CD4-positive, alpha-beta T cell (primary cell): ENCODE measurements at regions not wholly inside any gene's neighbourhood (a gene's known extent, or its start where the extent isn't known, plus 50 kb on each side); places are given as distances from the start of the nearest gene placed in this dataset.

ENCODE experiments used
- ATAC-seq: fragments of 200-7000 bp; cut with Tn5 transposase; one replicate; pipeline ENCODE4 v1.10.0; 2022; ENCODE audit warnings: mild to moderate bottlenecking; ENCODE audit not compliant: poor library complexity
- CTCF ChIA-PET: fragments of 350-600 bp; sonication (Branson Sonifier 250); formaldehyde crosslinking; loops from one replicate; lab custom pipeline; 2021; ENCODE audit warnings: antibody characterized with exemption, inconsistent platforms; lab: Charles Lee
- POLR2A ChIA-PET: fragments of 350-600 bp; sonication (Branson Sonifier 250); formaldehyde crosslinking; loops from one replicate; lab custom pipeline; 2021; ENCODE audit warnings: antibody characterized with exemption, inconsistent platforms; lab: Charles Lee
- DNase-seq, 14 experiments: peaks; one replicate each; pipeline ENCODE4 v3.0.0-alpha.2; 2013 to 2020; ENCODE audit warnings: mixed read lengths in 2 of 14
- H3K27ac ChIP-seq, 2 donors: one replicate each; pipeline versions ENCODE4 v1.5.1 to v1.7.0; 2013; ENCODE audit warnings: low read length in 2 of 2, low read depth in 1 of 2, mild to moderate bottlenecking in 1 of 2
- H3K27me3 ChIP-seq, 2 experiments: 1 replicate in 1 of 2; 2 replicates in 1 of 2; pipeline versions ENCODE4 v1.6.1 to v1.7.0; 2013; ENCODE audit warnings: low read length in 2 of 2, control low read depth in 1 of 2, mild to moderate bottlenecking in 1 of 2, moderate library complexity in 1 of 2; ENCODE audit not compliant: insufficient read depth in 2 of 2, control insufficient read depth in 1 of 2
- H3K36me3 ChIP-seq: one replicate; pipeline ENCODE4 v1.6.1; 2013; ENCODE audit warnings: low read length, control low read depth; ENCODE audit not compliant: insufficient read depth
- H3K4me1 ChIP-seq: one replicate; pipeline ENCODE4 v1.6.1; 2013; ENCODE audit warnings: low read length, control low read depth; ENCODE audit not compliant: insufficient read depth
- H3K4me3 ChIP-seq: one replicate; pipeline ENCODE4 v1.5.1; 2013; ENCODE audit warnings: mild to moderate bottlenecking, low read length, moderate library complexity
- H3K9me3 ChIP-seq, 2 experiments: 1 replicate in 1 of 2; 2 replicates in 1 of 2; pipeline versions ENCODE4 v1.6.1 to v1.7.0; 2013; ENCODE audit warnings: low read length in 2 of 2, mild to moderate bottlenecking in 2 of 2, control low read depth in 1 of 2, moderate library complexity in 1 of 2; ENCODE audit not compliant: control insufficient read depth in 1 of 2, insufficient read depth in 1 of 2
- H3K27ac Mint-ChIP-seq: one replicate; pipeline ENCODE4 v1.8.0; 2020; ENCODE audit warnings: mixed read lengths
- H3K27me3 Mint-ChIP-seq: one replicate; pipeline ENCODE4 v1.8.0; 2021; ENCODE audit warnings: mixed read lengths
- H3K36me3 Mint-ChIP-seq: one replicate; pipeline ENCODE4 v1.8.0; 2021; ENCODE audit warnings: low read depth, mixed read lengths
- H3K4me1 Mint-ChIP-seq: one replicate; pipeline ENCODE4 v1.8.0; 2021; ENCODE audit warnings: low read depth, mixed read lengths
- H3K4me3 Mint-ChIP-seq: one replicate; pipeline ENCODE4 v1.8.0; 2020; ENCODE audit warnings: mild to moderate bottlenecking, mixed read lengths
- H3K9me3 Mint-ChIP-seq: one replicate; pipeline ENCODE4 v1.8.0; 2020; ENCODE audit warnings: mixed read lengths
- intact Hi-C, 2 experiments: fragments of 100-400 bp; cut with DNase I in 1 of 2; cut with micrococcal nuclease in 1 of 2; formaldehyde crosslinking; loops; one replicate each; pipeline versions ENCODE4 v1.15.1 to v1.9.0; 2023 to 2025; cut with DNase I, micrococcal nuclease
- TF ChIP-seq, protein P1 (sequence below): fragments of 200-600 bp; IDR thresholded peaks from one replicate; pipeline ENCODE4 v1.8.0; 2022; ENCODE audit warnings: antibody characterized with exemption, mild to moderate bottlenecking

DNA sequence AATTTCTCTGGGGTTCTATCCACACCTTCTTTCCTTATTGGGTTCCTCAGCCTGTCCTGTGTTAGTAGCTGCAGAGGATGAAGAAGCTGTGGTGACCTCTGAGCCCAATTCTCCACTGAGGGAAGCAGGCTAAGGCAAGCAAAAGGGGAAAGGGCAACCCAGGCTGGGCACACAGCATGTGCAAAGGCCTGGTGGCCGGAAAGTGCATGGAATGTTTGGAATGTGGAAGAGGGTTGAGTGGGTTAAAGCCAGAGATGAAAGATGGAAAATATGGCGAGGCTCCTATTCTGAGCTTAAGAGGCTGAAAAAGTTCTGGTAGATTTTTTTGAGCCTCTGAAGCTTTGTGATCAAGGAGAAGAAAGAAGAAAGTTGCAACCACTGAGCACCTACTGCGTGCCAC, 247.1 kb downstream of the MIAT start:
- TF ChIP-seq, protein P1, sequence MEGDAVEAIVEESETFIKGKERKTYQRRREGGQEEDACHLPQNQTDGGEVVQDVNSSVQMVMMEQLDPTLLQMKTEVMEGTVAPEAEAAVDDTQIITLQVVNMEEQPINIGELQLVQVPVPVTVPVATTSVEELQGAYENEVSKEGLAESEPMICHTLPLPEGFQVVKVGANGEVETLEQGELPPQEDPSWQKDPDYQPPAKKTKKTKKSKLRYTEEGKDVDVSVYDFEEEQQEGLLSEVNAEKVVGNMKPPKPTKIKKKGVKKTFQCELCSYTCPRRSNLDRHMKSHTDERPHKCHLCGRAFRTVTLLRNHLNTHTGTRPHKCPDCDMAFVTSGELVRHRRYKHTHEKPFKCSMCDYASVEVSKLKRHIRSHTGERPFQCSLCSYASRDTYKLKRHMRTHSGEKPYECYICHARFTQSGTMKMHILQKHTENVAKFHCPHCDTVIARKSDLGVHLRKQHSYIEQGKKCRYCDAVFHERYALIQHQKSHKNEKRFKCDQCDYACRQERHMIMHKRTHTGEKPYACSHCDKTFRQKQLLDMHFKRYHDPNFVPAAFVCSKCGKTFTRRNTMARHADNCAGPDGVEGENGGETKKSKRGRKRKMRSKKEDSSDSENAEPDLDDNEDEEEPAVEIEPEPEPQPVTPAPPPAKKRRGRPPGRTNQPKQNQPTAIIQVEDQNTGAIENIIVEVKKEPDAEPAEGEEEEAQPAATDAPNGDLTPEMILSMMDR = no peak
- Mint-ChIP-seq H3K27ac (no peak overlapping the region), H3K4me1 (peaks cover 16% of the 10 kb centered on the region), H3K36me3 (peaks cover 10% of the 10 kb centered on the region), H3K27me3 (peaks cover 37% of the 10 kb centered on the region), H3K4me3 (no peak overlapping the region), H3K9me3 (no peaks in the 10 kb centered on the region)
- DNase-seq (no peak), ATAC-seq (no peak)
- POLR2A ChIA-PET = no interaction called here
- Histone ChIP-seq H3K36me3 (no peaks in the 10 kb centered on the region), H3K27me3 (peaks cover 7 to 19% of the 10 kb centered on the region in 2 experiments), H3K4me1 (peaks cover 18% of the 10 kb centered on the region), H3K9me3 (peaks cover 0 to 9% of the 10 kb centered on the region in 2 experiments), H3K4me3 (no peak overlapping the region), H3K27ac (no peak overlapping the region)
- intact Hi-C loops = no loop called here
- CTCF ChIA-PET = no interaction called here

DNA sequence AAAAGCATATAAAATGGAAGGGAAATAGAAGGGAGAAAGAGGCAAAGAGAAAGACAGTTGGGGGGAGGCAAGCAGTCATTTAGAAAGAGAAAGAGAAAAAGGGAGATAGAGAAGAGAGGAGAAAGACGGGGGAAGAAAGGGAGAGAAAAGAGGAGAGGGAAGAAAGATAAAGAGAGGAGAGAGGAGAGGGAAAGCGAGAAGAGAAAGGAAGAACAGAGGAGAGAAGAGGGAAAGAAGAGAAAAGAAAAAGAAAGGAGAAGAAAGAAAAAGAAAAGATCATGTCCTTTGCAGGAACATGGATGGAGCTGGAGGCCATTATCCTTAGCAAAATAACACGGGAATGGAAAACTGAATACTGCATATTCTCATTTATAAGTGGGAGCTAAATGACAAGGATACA, 247.7 kb downstream of the MIAT start:
- Mint-ChIP-seq H3K4me3 (no peak overlapping the region), H3K4me1 (peaks cover 16% of the 10 kb centered on the region), H3K9me3 (no peaks in the 10 kb centered on the region), H3K36me3 (peaks cover 10% of the 10 kb centered on the region), H3K27ac (no peak overlapping the region), H3K27me3 (peaks cover 35% of the 10 kb centered on the region)
- Histone ChIP-seq H3K4me3 (no peak overlapping the region), H3K36me3 (no peaks in the 10 kb centered on the region), H3K27me3 (peaks cover 5 to 18% of the 10 kb centered on the region in 2 experiments), H3K9me3 (peaks cover 0 to 9% of the 10 kb centered on the region in 2 experiments), H3K27ac (no peak overlapping the region), H3K4me1 (peaks cover 18% of the 10 kb centered on the region)
- ATAC-seq (no peak), DNase-seq (no peak)
- TF ChIP-seq, protein P1 = no peak
- ChIA-PET CTCF (no interaction called here), POLR2A (no interaction called here)
- intact Hi-C loops = no loop called here

DNA sequence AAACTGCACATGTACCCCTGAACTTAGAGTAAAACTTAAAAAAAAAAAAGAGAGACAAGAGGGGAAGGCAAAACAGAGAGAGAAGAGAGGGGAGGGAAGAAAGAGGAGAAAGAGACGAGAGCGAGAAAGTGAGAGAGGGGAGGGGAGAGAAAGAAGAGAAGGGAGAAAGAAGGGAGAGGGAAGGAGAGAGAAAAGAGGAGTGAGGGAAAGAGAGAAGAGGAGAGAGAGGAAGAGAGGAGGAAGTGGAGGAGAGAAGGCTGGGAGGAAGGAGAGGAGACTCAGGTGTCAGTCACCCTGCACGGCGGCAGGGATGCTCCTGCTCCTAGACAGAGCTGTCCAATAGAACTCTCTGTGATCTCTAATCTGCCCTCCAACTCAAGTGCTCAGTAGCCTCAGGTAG, 248.3 kb downstream of the MIAT start:
- TF ChIP-seq, protein P1 = no peak
- H3K4me1 ChIP-seq = peaks cover 18% of the 10 kb centered on the region
- no peaks in the 10 kb centered on the region for H3K36me3 ChIP-seq
- peaks cover 5 to 18% of the 10 kb centered on the region in 2 experiments for H3K27me3 ChIP-seq
- no peak overlapping the region for H3K4me3 Mint-ChIP-seq
- no peak overlapping the region for H3K4me3 ChIP-seq
- H3K9me3 ChIP-seq = peaks cover 0 to 9% of the 10 kb centered on the region in 2 experiments
- H3K36me3 Mint-ChIP-seq = peaks cover 10% of the 10 kb centered on the region
- no peak for DNase-seq
- ChIA-PET POLR2A (no interaction called here), CTCF (no interaction called here)
- no peaks in the 10 kb centered on the region for H3K9me3 Mint-ChIP-seq
- intact Hi-C loops = no loop called here
- peaks cover 16% of the 10 kb centered on the region for H3K4me1 Mint-ChIP-seq
- no peak overlapping the region for H3K27ac Mint-ChIP-seq
- H3K27ac ChIP-seq = no peak overlapping the region
- peaks cover 29% of the 10 kb centered on the region for H3K27me3 Mint-ChIP-seq
- ATAC-seq = no peak
